Fibroblast of pulmonary artery (primary cell): ENCODE measurements at regions not wholly inside any gene's neighbourhood (a gene's known extent, or its start where the extent isn't known, plus 50 kb on each side); places are given as distances from the start of the nearest gene placed in this dataset.

Experiments used
- DNase-seq: peaks from one replicate; pipeline ENCODE4 v3.0.0-alpha.2; 2010; ENCODE audit warnings: low read depth
- H3K4me3 ChIP-seq: replicated peaks from 2 replicates; pipeline ENCODE4 v1.5.1; 2011; ENCODE audit warnings: low read depth, mild to moderate bottlenecking, control low read depth, low read length, moderate library complexity
- TF ChIP-seq, protein P1 (sequence below): IDR thresholded peaks from 2 replicates; pipeline ENCODE4 v1.5.1; 2011; ENCODE audit warnings: mild to moderate bottlenecking, control low read depth, low read length, inconsistent platforms; ENCODE audit errors: missing control alignments

DNA sequence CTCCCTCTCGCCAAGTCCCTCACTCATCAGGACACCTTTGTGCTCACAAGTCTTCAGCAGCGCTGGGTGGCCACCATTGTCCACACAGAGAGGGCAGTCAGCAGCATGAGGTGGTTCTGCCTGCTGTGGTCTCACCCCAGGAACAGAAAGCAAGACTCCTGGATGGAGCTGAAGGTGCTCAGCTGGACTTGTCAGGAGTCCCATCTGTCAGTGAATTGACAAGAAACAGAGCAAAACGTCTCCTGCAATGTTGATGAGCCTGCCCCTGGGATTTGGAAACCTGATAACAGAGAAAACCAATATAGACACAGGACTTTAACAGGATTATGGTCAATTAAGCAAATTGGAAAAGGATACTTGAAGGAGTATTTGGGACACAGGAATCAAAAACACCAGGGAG lies 122.2 kb upstream of the PRSS58 start:
- H3K4me3 ChIP-seq = no peak overlapping the region
- TF ChIP-seq, protein P1, sequence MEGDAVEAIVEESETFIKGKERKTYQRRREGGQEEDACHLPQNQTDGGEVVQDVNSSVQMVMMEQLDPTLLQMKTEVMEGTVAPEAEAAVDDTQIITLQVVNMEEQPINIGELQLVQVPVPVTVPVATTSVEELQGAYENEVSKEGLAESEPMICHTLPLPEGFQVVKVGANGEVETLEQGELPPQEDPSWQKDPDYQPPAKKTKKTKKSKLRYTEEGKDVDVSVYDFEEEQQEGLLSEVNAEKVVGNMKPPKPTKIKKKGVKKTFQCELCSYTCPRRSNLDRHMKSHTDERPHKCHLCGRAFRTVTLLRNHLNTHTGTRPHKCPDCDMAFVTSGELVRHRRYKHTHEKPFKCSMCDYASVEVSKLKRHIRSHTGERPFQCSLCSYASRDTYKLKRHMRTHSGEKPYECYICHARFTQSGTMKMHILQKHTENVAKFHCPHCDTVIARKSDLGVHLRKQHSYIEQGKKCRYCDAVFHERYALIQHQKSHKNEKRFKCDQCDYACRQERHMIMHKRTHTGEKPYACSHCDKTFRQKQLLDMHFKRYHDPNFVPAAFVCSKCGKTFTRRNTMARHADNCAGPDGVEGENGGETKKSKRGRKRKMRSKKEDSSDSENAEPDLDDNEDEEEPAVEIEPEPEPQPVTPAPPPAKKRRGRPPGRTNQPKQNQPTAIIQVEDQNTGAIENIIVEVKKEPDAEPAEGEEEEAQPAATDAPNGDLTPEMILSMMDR = no peak
- DNase-seq = no peak

DNA sequence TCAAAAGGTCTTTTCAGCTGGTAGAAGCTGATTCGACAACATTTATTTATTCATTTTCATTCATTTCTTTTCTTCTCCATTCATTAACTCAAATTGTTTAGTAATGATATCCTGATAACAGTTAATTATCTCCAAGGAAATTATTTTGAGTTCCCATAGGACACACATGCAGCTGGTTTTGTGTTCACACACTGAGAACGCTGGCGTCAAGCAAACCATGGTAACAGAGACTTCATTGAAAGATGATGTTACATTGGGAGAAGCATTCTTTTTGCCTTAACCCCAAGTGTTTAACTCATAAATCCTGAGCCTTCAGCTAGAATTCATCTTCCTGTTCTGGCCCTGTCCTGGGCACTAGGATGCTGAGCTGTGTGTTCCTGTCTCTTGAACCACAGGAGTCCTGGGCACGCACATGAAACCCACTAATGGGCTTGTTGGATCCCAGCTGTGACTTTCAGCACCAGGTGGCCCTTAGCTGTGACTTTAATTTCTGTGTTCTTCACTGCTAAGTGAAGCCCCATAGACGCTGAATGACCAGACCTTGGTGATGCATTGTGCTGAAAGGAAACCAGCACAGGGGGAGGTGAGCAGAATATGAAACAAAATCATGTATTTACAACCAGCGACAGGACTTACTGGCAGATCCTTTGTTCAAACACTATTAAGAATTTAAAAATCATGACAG lies 121.5 kb upstream of the PRSS58 start:
- TF ChIP-seq, protein P1 = no peak
- DNase-seq = no peak
- H3K4me3 ChIP-seq = no peak overlapping the region

DNA sequence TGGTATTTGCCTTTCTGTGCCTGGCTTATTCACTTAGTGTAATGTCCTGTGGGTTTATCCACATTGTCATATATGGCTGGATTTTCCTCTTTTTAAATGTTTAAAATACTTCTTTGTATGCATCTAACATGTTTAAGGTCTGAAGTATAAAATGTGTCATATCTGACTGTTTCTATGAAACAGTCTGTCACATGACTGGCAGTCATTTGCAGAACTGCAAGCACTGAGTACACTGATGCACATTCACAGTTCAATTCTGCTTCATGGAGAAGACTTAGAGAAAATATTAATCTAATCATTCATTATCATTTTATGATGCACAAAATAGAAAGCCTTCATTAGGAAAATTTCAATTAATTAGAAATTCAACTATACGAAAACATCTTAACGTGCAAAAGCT lies 119.7 kb upstream of the PRSS58 start:
- TF ChIP-seq, protein P1 = no peak
- no peak for DNase-seq
- H3K4me3 ChIP-seq = no peak overlapping the region

DNA sequence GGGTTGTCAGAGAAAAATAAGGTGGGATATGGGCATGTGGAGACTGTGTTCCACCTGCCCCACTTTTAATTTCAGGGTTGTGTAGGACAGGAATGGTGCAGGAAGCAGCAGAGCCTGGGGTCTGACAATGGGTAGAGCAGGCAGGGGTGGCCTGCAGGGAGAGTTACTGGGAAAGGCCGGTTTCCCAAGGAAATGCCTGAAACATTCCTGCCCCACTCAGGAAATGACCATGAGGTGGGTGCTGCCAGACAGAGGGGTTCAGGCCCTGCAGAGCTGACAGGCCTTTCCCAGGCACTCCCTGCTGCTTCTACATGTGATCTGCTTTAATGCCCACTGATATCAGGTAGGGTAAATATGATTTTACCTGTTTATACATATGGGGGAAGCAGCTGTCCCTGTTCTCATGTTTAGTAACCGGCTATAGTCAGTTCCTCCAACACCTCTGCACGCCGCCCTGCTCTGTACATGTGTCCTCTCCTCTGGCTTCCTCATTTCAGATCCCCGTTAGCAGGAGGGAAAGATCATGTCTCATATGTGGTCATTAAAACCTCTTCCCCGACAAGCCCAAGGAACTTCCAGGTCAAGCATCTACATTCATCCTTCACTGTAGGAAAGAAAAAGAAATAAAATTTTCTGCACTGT lies 118.6 kb upstream of the PRSS58 start:
- TF ChIP-seq, protein P1 = no peak
- H3K4me3 ChIP-seq = no peak overlapping the region
- DNase-seq = peak; percentile 21

GRCh38 chr7:142375710-142376313 lies 118.0 kb upstream of the PRSS58 start:
- TF ChIP-seq, protein P1 = no peak
- DNase-seq = no peak
- no peak overlapping the region for H3K4me3 ChIP-seq

DNA sequence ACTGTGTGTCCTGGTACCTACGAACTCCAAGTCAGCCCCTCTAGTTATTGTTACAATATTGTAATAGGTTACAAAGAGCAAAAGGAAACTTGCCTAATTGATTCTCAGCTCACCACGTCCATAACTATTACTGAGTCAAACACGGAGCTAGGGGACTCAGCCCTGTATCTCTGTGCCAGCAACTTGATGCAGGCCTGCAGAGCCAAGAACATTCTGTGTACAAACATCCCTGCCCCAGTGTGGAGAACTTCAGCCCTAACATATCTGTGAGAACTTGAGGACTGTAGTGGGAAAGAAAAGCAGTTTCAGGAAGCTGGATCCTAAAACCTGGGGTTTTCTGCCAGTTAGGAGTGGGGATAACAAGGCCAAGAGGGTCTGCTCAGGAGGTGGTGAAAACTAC lies 114.9 kb upstream of the PRSS58 start:
- H3K4me3 ChIP-seq = no peak overlapping the region
- no peak for DNase-seq
- TF ChIP-seq, protein P1 = no peak
